Muscle of arm (tissue), 1 donor: ENCODE measurements at regions not wholly inside any gene's neighbourhood (a gene's known extent, or its start where the extent isn't known, plus 50 kb on each side); places are given as distances from the start of the nearest gene placed in this dataset.
"Not testable (repeated sequence)": the region's sequence is repeated elsewhere in the genome, so short reads cannot be mapped to it uniquely, and the experiment has no call there.

ENCODE experiments used
- DNase-seq: peaks from one replicate; pipeline ENCODE4 v3.0.0-alpha.2; 2013

GRCh38 chr3:70488131-70488530, 175.7 kb upstream of the MDFIC2 start:
- no peak for DNase-seq

- DNase-seq, result no peak
Measured at GRCh38 chr3:70486414-70487017, 174.1 kb upstream of the MDFIC2 start.

DNA sequence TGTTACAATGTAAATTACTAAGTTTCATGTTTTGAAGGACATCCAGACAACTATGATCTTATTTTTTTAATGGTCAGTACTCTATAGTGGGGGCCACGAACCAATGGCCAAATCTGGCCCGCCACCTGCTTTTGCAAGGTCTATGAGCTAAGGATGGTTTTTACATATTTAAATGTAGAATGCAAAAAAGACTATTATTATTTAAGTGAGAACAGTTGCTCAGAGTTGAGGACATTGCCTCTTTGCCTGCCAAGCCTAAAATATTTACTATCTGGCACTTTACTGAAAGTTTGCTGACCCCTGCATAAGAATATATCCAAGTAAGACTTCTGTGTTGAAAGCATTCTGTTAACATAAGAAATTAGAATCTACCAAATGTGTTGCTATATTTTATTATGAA, 163.7 kb upstream of the MDFIC2 start:
- DNase-seq, result no peak

DNA sequence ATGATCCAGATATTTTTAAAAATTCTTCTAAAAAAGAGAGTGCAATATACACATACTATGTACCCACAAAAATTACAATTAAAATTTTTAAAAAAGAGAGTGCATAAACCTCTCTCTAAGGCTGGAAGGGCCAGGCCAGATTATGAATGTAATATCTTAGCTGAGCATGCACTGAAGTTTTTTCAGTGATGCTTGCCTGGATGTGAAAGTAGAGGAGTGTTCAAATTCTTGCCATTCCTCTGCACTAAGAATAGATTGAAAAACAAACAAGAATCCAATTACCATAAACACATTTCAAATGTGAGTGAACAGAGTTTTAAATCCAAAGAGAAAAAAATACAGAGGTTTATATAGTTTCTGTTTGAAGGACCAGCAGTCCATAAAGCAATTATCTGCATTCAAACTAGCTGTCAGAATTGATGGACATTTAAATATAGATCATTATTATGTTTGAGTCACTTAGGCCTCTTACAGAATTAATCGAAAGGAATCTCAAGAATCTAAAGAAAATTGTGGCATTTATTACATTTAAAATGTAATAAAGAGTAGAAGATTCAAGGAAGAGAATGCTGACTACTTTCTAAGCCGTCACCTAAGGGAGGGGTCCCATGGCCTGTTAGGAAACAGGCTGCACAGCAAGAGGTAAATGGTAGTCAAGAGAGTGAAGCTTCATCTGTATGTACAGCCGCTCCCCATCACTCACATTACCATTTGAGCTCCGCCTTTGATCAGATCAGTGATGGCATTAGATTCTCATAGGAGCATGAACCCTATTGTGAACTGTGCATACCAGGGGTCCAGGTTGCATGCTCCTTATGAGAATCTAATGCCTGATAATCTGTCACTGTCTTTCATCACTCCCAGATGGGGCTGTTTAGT, 159.3 kb upstream of the MDFIC2 start:
- DNase-seq, result no peak

GRCh38 chr3:70466096-70466495, 153.7 kb upstream of the MDFIC2 start:
- no peak for DNase-seq

- no peak for DNase-seq
Measured at GRCh38 chr3:70464876-70465275, 152.4 kb upstream of the MDFIC2 start.

- no peak for DNase-seq
Measured at GRCh38 chr3:70464465-70464864, 152.0 kb upstream of the MDFIC2 start.

DNA sequence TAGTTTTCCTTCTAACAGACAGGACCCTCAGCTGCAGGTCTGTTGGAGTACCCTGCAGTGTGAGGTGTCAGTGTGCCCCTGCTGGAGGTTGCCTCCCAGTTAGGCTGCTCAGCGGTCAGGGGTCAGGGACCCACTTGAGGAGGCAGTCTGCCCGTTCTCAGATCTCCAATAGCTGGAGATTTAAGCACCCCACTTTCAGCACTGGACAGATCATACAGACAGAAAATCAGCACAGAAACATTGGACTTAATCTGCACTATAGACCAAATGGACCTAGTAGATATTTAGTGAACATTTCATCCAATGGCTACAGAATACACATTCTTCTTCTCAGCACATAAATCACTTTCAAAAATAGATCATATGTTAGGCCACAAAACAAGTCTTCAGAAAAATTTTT, 137.8 kb upstream of the MDFIC2 start:
- not testable (repeated sequence) for DNase-seq

DNA sequence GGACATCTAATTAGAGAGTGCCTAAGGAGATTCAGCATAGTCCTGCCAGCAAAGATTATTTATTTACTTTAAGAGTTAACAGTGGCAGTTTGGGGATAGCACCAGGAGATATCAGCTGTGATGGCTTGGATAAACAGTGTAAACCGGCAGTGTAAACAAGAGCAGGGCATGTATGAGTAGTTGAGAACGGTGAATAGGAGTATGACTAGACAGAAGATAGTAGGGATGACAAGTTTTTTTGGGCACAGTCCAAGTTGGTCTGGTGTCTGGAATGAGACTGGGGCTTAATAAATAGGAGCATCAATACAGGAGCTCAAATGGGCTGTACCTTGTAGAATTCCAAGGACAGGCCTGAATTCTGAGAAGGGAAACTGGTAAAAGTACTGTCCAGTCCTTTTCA, 123.0 kb upstream of the MDFIC2 start:
- DNase-seq, result not testable (repeated sequence)

GRCh38 chr3:70433091-70433490, 120.7 kb upstream of the MDFIC2 start:
- DNase-seq, result no peak

- DNase-seq, result no peak
Measured at GRCh38 chr3:70431911-70432310, 119.5 kb upstream of the MDFIC2 start.

- DNase-seq, result no peak
Measured at GRCh38 chr3:70426071-70426470, 113.6 kb upstream of the MDFIC2 start.

DNA sequence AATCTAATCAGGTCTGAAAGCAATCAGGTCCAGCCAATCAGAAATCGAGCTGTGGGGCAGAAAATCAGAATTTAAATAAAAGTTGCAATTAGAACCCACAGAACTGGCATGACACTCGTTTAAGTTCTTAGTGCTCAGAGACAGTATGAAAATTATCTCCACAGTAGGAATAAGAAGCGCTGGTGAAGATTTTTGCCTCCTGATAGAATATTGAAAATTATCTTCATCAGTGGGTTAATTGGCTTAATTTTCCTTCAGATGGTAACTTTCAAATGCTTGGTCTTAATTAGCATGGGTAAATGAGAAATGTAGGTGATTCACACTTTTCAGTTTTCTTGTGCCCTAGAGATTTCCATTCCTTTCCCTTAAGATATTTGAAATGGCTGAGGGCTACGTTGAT, 109.1 kb upstream of the MDFIC2 start:
- DNase-seq, result no peak

- no peak for DNase-seq
Measured at GRCh38 chr3:70409018-70409417, 96.6 kb upstream of the MDFIC2 start.

- DNase-seq, result no peak
Measured at GRCh38 chr3:70400194-70400593, 87.8 kb upstream of the MDFIC2 start.

- no peak for DNase-seq
Measured at GRCh38 chr3:70393881-70394612, 81.6 kb upstream of the MDFIC2 start.

GRCh38 chr3:70392227-70392626, 79.8 kb upstream of the MDFIC2 start:
- no peak for DNase-seq

- DNase-seq, result no peak
Measured at GRCh38 chr3:70387889-70388288, 75.5 kb upstream of the MDFIC2 start.

DNA sequence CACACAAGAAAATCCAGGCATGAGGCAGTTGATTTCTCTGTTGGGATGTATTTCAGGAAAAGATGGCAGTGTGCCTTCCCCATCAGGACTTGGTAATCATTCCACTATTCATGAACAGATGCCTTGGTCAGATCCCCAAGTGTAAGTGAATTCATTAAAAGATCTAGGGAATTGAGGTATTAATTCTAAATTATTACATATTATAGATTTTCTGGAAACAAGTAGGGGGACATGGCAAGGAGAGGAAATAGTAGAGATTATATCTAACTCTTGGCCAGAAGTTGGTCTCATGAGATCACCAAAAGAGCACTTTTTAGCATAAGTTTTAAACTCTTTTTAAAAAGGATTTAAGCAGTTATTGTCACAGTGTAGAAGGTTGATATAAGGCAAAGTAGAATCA, 74.4 kb upstream of the MDFIC2 start:
- peak; percentile 27 for DNase-seq

DNA sequence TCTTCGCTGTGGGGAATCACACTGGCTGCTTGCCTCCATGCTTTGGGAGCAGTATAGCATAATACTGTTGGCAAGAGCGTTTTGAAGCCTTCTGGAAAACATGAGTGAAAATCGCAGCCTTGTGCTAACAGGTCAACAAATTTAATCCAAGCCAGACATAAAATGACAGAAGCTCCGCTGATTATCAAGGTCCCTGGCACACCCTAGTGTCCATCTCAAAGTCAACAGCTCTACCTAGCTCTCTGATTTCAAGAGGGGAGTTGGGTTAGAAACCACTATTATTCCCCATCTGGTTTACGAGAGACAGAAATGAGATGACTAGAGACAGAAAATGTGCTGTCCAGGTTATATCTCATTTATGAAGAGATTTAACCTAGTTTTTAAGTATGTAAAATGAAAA, 73.6 kb upstream of the MDFIC2 start:
- peak; percentile 9 for DNase-seq

DNA sequence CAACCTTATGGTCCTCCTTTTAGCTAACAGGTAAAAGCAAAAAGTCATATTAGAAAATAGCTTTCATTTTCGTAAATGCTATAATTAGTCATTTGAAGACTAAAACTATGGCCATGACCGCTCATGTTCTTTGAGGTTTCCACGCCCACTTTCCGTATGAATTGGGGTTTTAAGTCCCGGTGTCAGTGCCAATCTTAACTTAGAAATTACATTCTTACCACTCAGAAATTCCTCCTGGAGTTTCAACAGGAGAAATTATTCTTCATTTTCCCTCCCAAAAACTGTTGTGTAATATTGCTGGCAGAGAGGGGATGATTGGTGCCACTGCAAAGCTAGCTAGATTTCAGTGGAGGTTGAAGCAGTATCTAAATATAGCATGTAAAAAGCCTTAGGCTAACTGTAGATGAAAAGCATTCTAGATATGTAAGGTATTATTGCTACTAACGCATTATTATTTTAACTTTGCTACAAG, 71.0 kb upstream of the MDFIC2 start:
- DNase-seq, result no peak

- no peak for DNase-seq
Measured at GRCh38 chr3:70374179-70374578, 61.7 kb upstream of the MDFIC2 start.
